K562 (cell line): ENCODE measurements at regions not wholly inside any gene's neighbourhood (a gene's known extent, or its start where the extent isn't known, plus 50 kb on each side); places are given as distances from the start of the nearest gene placed in this dataset.

Experiments used
- DDX20 ChIP-seq: fragments of 450-650 bp; IDR thresholded peaks from 2 replicates; pipeline ENCODE4 v1.6.1; 2016; ENCODE audit warnings: missing genetic modification characterization, low read depth, mild to moderate bottlenecking, missing compliant biosample characterization, moderate library complexity
- SFPQ ChIP-seq: fragments of 200-400 bp; formaldehyde crosslinking; IDR thresholded peaks from 2 replicates; pipeline ENCODE4 v1.6.1; 2017; ENCODE audit warnings: mild to moderate bottlenecking, low read depth, low read length, moderate library complexity
- SIX5 ChIP-seq, 2 experiments: IDR thresholded peaks; 2 replicates each; pipeline ENCODE4 v1.6.1; 2011; ENCODE audit warnings: low read length in 2 of 2, borderline replicate concordance in 1 of 2, low read depth in 1 of 2, mild to moderate bottlenecking in 1 of 2, moderate library complexity in 1 of 2; ENCODE audit not compliant: insufficient read depth in 1 of 2
- TAL1 ChIP-seq: fragments of 450-650 bp; IDR thresholded peaks from 2 replicates; pipeline ENCODE4 v1.6.1; 2016; ENCODE audit warnings: mild to moderate bottlenecking
- ZBTB40 ChIP-seq, 2 experiments: fragments of 450-650 bp in 1 of 2; sonication (generic) in 1 of 2; formaldehyde crosslinking in 1 of 2; IDR thresholded peaks; 2 replicates each; pipeline versions ENCODE4 v1.7.1 to v1.9.0; 2016 to 2022; ENCODE audit warnings: inconsistent platforms in 1 of 2, mild to moderate bottlenecking in 1 of 2, missing genetic modification reagents in 1 of 2
- TF ChIP-seq, protein P1 (sequence below), 2 experiments: fragments of 450-650 bp; IDR thresholded peaks; 2 replicates each; pipeline ENCODE4 v1.6.1; 2018; ENCODE audit warnings: mild to moderate bottlenecking in 2 of 2, low read depth in 1 of 2; ENCODE audit not compliant: partially characterized antibody in 2 of 2

DNA sequence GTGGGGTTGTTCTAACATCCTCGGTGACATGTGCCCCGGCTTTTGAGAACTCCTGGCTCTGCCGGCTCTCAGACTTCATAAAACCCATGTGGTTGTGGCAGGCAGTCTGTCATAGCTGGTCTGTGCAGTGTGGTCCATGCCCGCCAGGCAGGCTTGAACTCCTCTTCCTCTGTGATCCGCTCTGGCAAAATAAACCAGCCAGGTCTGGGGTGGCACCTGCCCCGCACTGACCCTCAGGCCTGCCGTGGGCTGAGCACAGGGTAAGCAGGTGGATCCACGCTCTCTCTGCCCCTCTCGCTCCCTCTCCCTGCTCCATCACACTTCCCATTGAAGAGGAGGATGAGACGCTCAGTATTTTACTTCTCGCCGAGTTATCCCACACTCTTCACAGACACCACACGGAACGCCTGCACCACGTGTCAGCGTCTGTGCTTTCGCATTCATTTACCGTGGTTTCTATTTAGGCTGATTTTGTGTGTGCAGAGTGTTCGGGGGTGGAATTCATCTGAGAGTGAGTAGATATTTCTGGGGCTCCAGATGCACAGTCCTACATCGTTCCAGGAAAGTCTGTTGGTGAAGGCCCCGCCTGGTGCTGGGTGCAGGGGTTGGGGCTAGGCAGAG lies 56.4 kb downstream of the RTP5 start (continued):
- TF ChIP-seq SFPQ, result no peak
- TF ChIP-seq, protein P1, sequence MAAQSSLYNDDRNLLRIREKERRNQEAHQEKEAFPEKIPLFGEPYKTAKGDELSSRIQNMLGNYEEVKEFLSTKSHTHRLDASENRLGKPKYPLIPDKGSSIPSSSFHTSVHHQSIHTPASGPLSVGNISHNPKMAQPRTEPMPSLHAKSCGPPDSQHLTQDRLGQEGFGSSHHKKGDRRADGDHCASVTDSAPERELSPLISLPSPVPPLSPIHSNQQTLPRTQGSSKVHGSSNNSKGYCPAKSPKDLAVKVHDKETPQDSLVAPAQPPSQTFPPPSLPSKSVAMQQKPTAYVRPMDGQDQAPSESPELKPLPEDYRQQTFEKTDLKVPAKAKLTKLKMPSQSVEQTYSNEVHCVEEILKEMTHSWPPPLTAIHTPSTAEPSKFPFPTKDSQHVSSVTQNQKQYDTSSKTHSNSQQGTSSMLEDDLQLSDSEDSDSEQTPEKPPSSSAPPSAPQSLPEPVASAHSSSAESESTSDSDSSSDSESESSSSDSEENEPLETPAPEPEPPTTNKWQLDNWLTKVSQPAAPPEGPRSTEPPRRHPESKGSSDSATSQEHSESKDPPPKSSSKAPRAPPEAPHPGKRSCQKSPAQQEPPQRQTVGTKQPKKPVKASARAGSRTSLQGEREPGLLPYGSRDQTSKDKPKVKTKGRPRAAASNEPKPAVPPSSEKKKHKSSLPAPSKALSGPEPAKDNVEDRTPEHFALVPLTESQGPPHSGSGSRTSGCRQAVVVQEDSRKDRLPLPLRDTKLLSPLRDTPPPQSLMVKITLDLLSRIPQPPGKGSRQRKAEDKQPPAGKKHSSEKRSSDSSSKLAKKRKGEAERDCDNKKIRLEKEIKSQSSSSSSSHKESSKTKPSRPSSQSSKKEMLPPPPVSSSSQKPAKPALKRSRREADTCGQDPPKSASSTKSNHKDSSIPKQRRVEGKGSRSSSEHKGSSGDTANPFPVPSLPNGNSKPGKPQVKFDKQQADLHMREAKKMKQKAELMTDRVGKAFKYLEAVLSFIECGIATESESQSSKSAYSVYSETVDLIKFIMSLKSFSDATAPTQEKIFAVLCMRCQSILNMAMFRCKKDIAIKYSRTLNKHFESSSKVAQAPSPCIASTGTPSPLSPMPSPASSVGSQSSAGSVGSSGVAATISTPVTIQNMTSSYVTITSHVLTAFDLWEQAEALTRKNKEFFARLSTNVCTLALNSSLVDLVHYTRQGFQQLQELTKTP (IDR thresholded peaks at IDR 0.05; ENCODE audit: low read depth in 1 of 2, partially characterized antibody in 2 of 2), result no peak
- no peak for TF ChIP-seq TAL1
- no peak for TF ChIP-seq DDX20 (tag)
- no peak for TF ChIP-seq ZBTB40 (IDR thresholded peaks at IDR 0.05)
- no peak for TF ChIP-seq ZBTB40 (CRISPR knock-in tag; IDR thresholded peaks at IDR 0.05)
- TF ChIP-seq SIX5 (IDR thresholded peaks at IDR 0.05; ENCODE audit: borderline replicate concordance in 1 of 2, insufficient read depth in 1 of 2, low read depth in 1 of 2, low read length in 2 of 2), result no peak
